CD14-positive monocyte (primary cell): ENCODE measurements at regions not wholly inside any gene's neighbourhood (a gene's known extent, or its start where the extent isn't known, plus 50 kb on each side); places are given as distances from the start of the nearest gene placed in this dataset.

Source experiments
- DNase-seq, 3 donors: peaks; one replicate each; pipeline ENCODE4 v3.0.0-alpha.2; 2011 to 2022
- H2AFZ ChIP-seq: 2 replicates; pipeline ENCODE4 v1.6.0; 2012; ENCODE audit warnings: mild to moderate bottlenecking, low read depth, low read length, inconsistent platforms; ENCODE audit not compliant: insufficient read depth, poor library complexity, severe bottlenecking
- H3K27ac ChIP-seq, 2 donors: 1 replicate in 1 of 2; 2 replicates in 1 of 2; pipeline ENCODE4 v1.5.1; 2012 to 2013; ENCODE audit warnings: low read length in 2 of 2, control low read depth in 1 of 2, inconsistent platforms in 1 of 2, low read depth in 1 of 2, mild to moderate bottlenecking in 1 of 2
- H3K27me3 ChIP-seq, 2 donors: one replicate each; pipeline versions ENCODE4 v1.6.0 to v1.6.1; 2011 to 2013; ENCODE audit warnings: low read length in 2 of 2; ENCODE audit not compliant: control insufficient read depth in 2 of 2, insufficient read depth in 2 of 2
- H3K36me3 ChIP-seq, 2 donors: replicated peaks in 1 of 2; 1 replicate in 1 of 2; 2 replicates in 1 of 2; pipeline versions ENCODE4 v1.5.1 to v1.6.1; 2012 to 2013; ENCODE audit warnings: low read length in 2 of 2, control low read depth in 1 of 2, inconsistent platforms in 1 of 2, mild to moderate bottlenecking in 1 of 2; ENCODE audit not compliant: insufficient read depth in 2 of 2, control insufficient read depth in 1 of 2
- H3K4me1 ChIP-seq, 2 donors: 1 replicate in 1 of 2; 2 replicates in 1 of 2; pipeline versions ENCODE4 v1.5.1 to v1.6.1; 2012 to 2013; ENCODE audit warnings: low read length in 2 of 2, control low read depth in 1 of 2, inconsistent platforms in 1 of 2, mild to moderate bottlenecking in 1 of 2, moderate library complexity in 1 of 2; ENCODE audit not compliant: insufficient read depth in 2 of 2, control insufficient read depth in 1 of 2
- H3K4me2 ChIP-seq: replicated peaks from 2 replicates; pipeline ENCODE3; 2012; ENCODE audit warnings: low read length, moderate library complexity, mild to moderate bottlenecking; ENCODE audit not compliant: poor library complexity, severe bottlenecking; ENCODE audit errors: extremely low read depth
- H3K4me3 ChIP-seq, 3 experiments: fragments of 200-600 bp in 1 of 3; sonication (generic) in 1 of 3; replicated peaks in 1 of 3; 1 replicate in 2 of 3; 2 replicates in 1 of 3; pipeline ENCODE4 v1.5.1; 2011 to 2013; ENCODE audit warnings: low read length in 3 of 3, mild to moderate bottlenecking in 3 of 3, control low read depth in 2 of 3, low read depth in 2 of 3, inconsistent platforms in 1 of 3, moderate library complexity in 1 of 3
- H3K79me2 ChIP-seq: 2 replicates; pipeline ENCODE4 v1.6.0; 2012; ENCODE audit warnings: mild to moderate bottlenecking, control low read depth, inconsistent platforms, low read length, moderate library complexity; ENCODE audit not compliant: insufficient read depth
- H3K9ac ChIP-seq: 2 replicates; pipeline ENCODE4 v1.6.0; 2017; ENCODE audit warnings: low read length, mild to moderate bottlenecking; ENCODE audit not compliant: insufficient read depth, poor library complexity, severe bottlenecking
- H3K9me3 ChIP-seq, 2 donors: replicated peaks in 1 of 2; 1 replicate in 1 of 2; 2 replicates in 1 of 2; pipeline versions ENCODE4 v1.5.1 to v1.6.1; 2012 to 2013; ENCODE audit warnings: low read length in 2 of 2, control low read depth in 1 of 2; ENCODE audit not compliant: control insufficient read depth in 1 of 2, insufficient read depth in 1 of 2
- H4K20me1 ChIP-seq: 2 replicates; pipeline ENCODE4 v1.6.0; 2012; ENCODE audit warnings: mild to moderate bottlenecking, low read length, control low read depth, moderate library complexity; ENCODE audit not compliant: insufficient read depth
- H3K27ac Mint-ChIP-seq, 7 donors: one replicate each; pipeline ENCODE4 v1.8.0; 2020; ENCODE audit warnings: mild to moderate bottlenecking in 7 of 7, mixed read lengths in 7 of 7, moderate library complexity in 6 of 7, inconsistent platforms in 2 of 7
- H3K27me3 Mint-ChIP-seq, 3 donors: one replicate each; pipeline ENCODE4 v1.8.0; 2021 to 2022; ENCODE audit warnings: low read depth in 3 of 3, mild to moderate bottlenecking in 3 of 3, mixed read lengths in 3 of 3, moderate library complexity in 3 of 3, inconsistent platforms in 1 of 3
- H3K36me3 Mint-ChIP-seq, 2 donors: one replicate each; pipeline ENCODE4 v1.8.0; 2020; ENCODE audit warnings: mixed read lengths in 2 of 2, inconsistent platforms in 1 of 2, mild to moderate bottlenecking in 1 of 2
- H3K4me1 Mint-ChIP-seq: one replicate; pipeline ENCODE4 v1.8.0; 2020; ENCODE audit warnings: mild to moderate bottlenecking, mixed read lengths
- H3K4me3 Mint-ChIP-seq, 2 donors: one replicate each; pipeline ENCODE4 v1.8.0; 2020; ENCODE audit warnings: mild to moderate bottlenecking in 2 of 2, mixed read lengths in 2 of 2, moderate library complexity in 1 of 2
- H3K9me3 Mint-ChIP-seq, 7 donors: one replicate each; pipeline ENCODE4 v1.8.0; 2020 to 2022; ENCODE audit warnings: mixed read lengths in 7 of 7, mild to moderate bottlenecking in 6 of 7, moderate library complexity in 6 of 7, inconsistent platforms in 2 of 7
- CTCF ChIP-seq: fragments of 200-600 bp; IDR thresholded peaks from one replicate; pipeline ENCODE4 v1.8.0; 2022; ENCODE audit warnings: antibody characterized with exemption, mild to moderate bottlenecking
- WGBS: methylation state at CpG from one replicate; pipeline ENCODE4 v1.1.5; 2013; ENCODE audit warnings: missing lambda C conversion rate; ENCODE audit not compliant: insufficient coverage; 5-methylcytosine and 5-hydroxymethylcytosine counted together
- intact Hi-C, 2 donors: fragments of 100-400 bp; cut with micrococcal nuclease; formaldehyde crosslinking; loops; one replicate each; pipeline versions ENCODE4 v1.15.0 to v1.15.1; 2023

GRCh38 chr6:104326173-104327001 is 533.3 kb downstream of the HACE1 start:
- no peak overlapping the region for H3K4me2 ChIP-seq

More at GRCh38 chr6:104326173-104327001, 533.3 kb downstream of the HACE1 start:
- Histone ChIP-seq H3K79me2 (no peaks in the 10 kb centered on the region), H3K36me3 (no peaks in the 10 kb centered on the region), H3K27ac (no peak overlapping the region), H3K4me3 (no peak overlapping the region), H3K27me3 (no peaks in the 10 kb centered on the region), H3K9me3 (no peaks in the 10 kb centered on the region), H3K9ac (no peak overlapping the region), H2AFZ (no peak overlapping the region), H4K20me1 (no peaks in the 10 kb centered on the region), H3K4me1 (peaks cover 0 to 27% of the 10 kb centered on the region in 2 donors)
- Mint-ChIP-seq H3K27me3 (peaks cover 0 to 5% (median 4%) of the 10 kb centered on the region in 3 donors), H3K27ac (peak overlapping the region in 5 of 7 donors; percentile 41 to 88 (median 72)), H3K9me3 (peaks cover 0 to 5% (median 0%) of the 10 kb centered on the region in 7 donors), H3K4me1 (peaks cover 10% of the 10 kb centered on the region), H3K4me3 (peak overlapping the region in 1 of 2 donors; percentile 51), H3K36me3 (no peaks in the 10 kb centered on the region)
- peak in 2 of 3 donors; percentile 4 to 76 for DNase-seq
- WGBS = 63% methylated on average over 3 of the region's 7 CpGs
- intact Hi-C loops = no loop called here
- no peak for TF ChIP-seq CTCF
